ENCODE measurements at regions not wholly inside any gene's neighbourhood (a gene's known extent, or its start where the extent isn't known, plus 50 kb on each side); places are given as distances from the start of the nearest gene placed in this dataset.

DNA sequence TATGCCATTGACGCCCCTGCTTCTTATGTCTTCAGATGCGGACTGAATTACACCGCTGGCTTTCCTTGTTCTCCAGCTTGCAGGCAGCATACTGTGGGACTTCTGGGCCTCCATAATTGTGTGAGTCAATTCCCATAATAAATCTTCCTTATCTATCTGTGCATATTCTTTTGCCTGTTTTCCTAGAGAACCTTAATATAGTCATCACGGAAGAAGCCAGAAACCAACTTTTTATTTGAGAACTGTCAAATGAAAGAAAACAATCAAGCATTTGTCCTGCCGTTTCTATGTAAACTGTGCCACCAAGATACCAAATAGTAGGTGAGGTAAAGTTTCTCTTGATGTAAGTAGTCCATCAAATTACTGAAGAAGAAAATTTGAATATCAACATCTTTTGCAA lies 51.8 kb upstream of the B3GALNT1 start:
- no peak for TF ChIP-seq EP300 (IDR thresholded peaks at IDR 0.05)
- TF ChIP-seq, protein P1, sequence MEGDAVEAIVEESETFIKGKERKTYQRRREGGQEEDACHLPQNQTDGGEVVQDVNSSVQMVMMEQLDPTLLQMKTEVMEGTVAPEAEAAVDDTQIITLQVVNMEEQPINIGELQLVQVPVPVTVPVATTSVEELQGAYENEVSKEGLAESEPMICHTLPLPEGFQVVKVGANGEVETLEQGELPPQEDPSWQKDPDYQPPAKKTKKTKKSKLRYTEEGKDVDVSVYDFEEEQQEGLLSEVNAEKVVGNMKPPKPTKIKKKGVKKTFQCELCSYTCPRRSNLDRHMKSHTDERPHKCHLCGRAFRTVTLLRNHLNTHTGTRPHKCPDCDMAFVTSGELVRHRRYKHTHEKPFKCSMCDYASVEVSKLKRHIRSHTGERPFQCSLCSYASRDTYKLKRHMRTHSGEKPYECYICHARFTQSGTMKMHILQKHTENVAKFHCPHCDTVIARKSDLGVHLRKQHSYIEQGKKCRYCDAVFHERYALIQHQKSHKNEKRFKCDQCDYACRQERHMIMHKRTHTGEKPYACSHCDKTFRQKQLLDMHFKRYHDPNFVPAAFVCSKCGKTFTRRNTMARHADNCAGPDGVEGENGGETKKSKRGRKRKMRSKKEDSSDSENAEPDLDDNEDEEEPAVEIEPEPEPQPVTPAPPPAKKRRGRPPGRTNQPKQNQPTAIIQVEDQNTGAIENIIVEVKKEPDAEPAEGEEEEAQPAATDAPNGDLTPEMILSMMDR (IDR thresholded peaks at IDR 0.05), result no peak
- no peak for TF ChIP-seq POLR2A (IDR thresholded peaks at IDR 0.05; ENCODE audit: low read depth)
- no peak for TF ChIP-seq POLR2AphosphoS5 (IDR thresholded peaks at IDR 0.05)

Data from esophagus muscularis mucosa (tissue), 4 donors.